HG02610 (cell line): ENCODE measurements at regions not wholly inside any gene's neighbourhood (a gene's known extent, or its start where the extent isn't known, plus 50 kb on each side); places are given as distances from the start of the nearest gene placed in this dataset.
"Not testable (repeated sequence)": the region's sequence is repeated elsewhere in the genome, so short reads cannot be mapped to it uniquely, and the experiment has no call there.

Experiments
- ATAC-seq: cut with Tn5 transposase; IDR thresholded peaks from one replicate; pipeline ENCODE4 v1.9.1; 2021; ENCODE audit warnings: mild to moderate bottlenecking, moderate library complexity; ENCODE audit not compliant: unreplicated experiment

GRCh38 chr21:28159396-28159795, 833.3 kb downstream of the LTN1 start:
- no peak for ATAC-seq

- ATAC-seq, result no peak
Observed at GRCh38 chr21:28156590-28156989, 836.1 kb downstream of the LTN1 start.

- no peak for ATAC-seq
Observed at GRCh38 chr21:28154121-28154520, 838.6 kb downstream of the LTN1 start.

- no peak for ATAC-seq
Observed at GRCh38 chr21:28152732-28153131, 839.9 kb downstream of the LTN1 start.

- no peak for ATAC-seq
Observed at GRCh38 chr21:28151758-28152157, 840.9 kb downstream of the LTN1 start.

GRCh38 chr21:28150778-28151177, 841.9 kb downstream of the LTN1 start:
- ATAC-seq, result no peak

- no peak for ATAC-seq
Observed at GRCh38 chr21:28148400-28149064, 844.1 kb downstream of the LTN1 start.

- ATAC-seq, result no peak
Observed at GRCh38 chr21:28144653-28145052, 848.0 kb downstream of the LTN1 start.

GRCh38 chr21:28144089-28144488, 848.6 kb downstream of the LTN1 start:
- ATAC-seq, result no peak

- no peak for ATAC-seq
Observed at GRCh38 chr21:28142697-28143096, 850.0 kb downstream of the LTN1 start.

- ATAC-seq, result no peak
Observed at GRCh38 chr21:28138272-28138671, 854.4 kb downstream of the LTN1 start.

- no peak for ATAC-seq
Observed at GRCh38 chr21:28136656-28137255, 855.9 kb downstream of the LTN1 start.

- ATAC-seq, result no peak
Observed at GRCh38 chr21:28135646-28136045, 857.0 kb downstream of the LTN1 start.

GRCh38 chr21:28133116-28133515, 859.6 kb downstream of the LTN1 start:
- no peak for ATAC-seq

- no peak for ATAC-seq
Observed at GRCh38 chr21:28132713-28133112, 860.0 kb downstream of the LTN1 start.

GRCh38 chr21:28127175-28127785, 865.4 kb downstream of the LTN1 start:
- ATAC-seq, result no peak

GRCh38 chr21:28126521-28127174, 866.0 kb downstream of the LTN1 start:
- no peak for ATAC-seq

GRCh38 chr21:28124541-28124940, 868.1 kb downstream of the LTN1 start:
- ATAC-seq, result no peak

GRCh38 chr21:28118570-28118969, 874.1 kb downstream of the LTN1 start:
- no peak for ATAC-seq

GRCh38 chr21:28114986-28115385, 877.7 kb downstream of the LTN1 start:
- not testable (repeated sequence) for ATAC-seq

GRCh38 chr21:28113718-28114117, 879.0 kb downstream of the LTN1 start:
- ATAC-seq, result no peak

- ATAC-seq, result no peak
Observed at GRCh38 chr21:28112511-28112910, 880.2 kb downstream of the LTN1 start.
